H1 (cell line): ENCODE measurements at regions not wholly inside any gene's neighbourhood (a gene's known extent, or its start where the extent isn't known, plus 50 kb on each side); places are given as distances from the start of the nearest gene placed in this dataset.

Source experiments
- CTCF ChIA-PET: fragments of 300-600 bp; sonication (Branson Sonifier 250); formaldehyde crosslinking; loops from one replicate; lab custom pipeline; 2021; ENCODE audit not compliant: partially characterized antibody; lab: Charles Lee
- POLR2A ChIA-PET: fragments of 300-600 bp; sonication (Branson Sonifier 250); formaldehyde crosslinking; loops from one replicate; lab custom pipeline; 2021; ENCODE audit warnings: inconsistent platforms; ENCODE audit not compliant: partially characterized antibody; lab: Charles Lee
- DNase-seq, 2 experiments: peaks; one replicate each; pipeline versions ENCODE4 v3.0.0 to v3.0.0-alpha.2; 2010 to 2022; ENCODE audit warnings: low spot score in 2 of 2, low read depth in 1 of 2, mixed read lengths in 1 of 2
- FAIRE-seq: peaks from 2 replicates; lab custom pipeline; 2011; peaks lifted over from hg19 to GRCh38; lab: Jason Lieb, UNC
- H2AFZ ChIP-seq: 2 replicates; pipeline ENCODE4 v1.8.1; 2012; ENCODE audit warnings: low read length, inconsistent platforms
- H2AK5ac ChIP-seq: 2 replicates; pipeline ENCODE4 v1.6.1; 2013; ENCODE audit warnings: low read depth, low read length
- H2BK120ac ChIP-seq: replicated peaks from 2 replicates; pipeline ENCODE3; 2013; ENCODE audit warnings: low read depth, low read length, inconsistent platforms
- H2BK12ac ChIP-seq: 2 replicates; pipeline ENCODE4 v1.6.1; 2013; ENCODE audit warnings: low read depth, low read length
- H2BK15ac ChIP-seq: 2 replicates; pipeline ENCODE4 v1.6.1; 2013; ENCODE audit warnings: low read length
- H2BK20ac ChIP-seq: 2 replicates; pipeline ENCODE4 v1.6.1; 2013; ENCODE audit warnings: low read length
- H2BK5ac ChIP-seq: 2 replicates; pipeline ENCODE4 v1.6.1; 2013; ENCODE audit warnings: low read depth, low read length
- H3K14ac ChIP-seq: 2 replicates; pipeline ENCODE4 v1.6.1; 2013; ENCODE audit warnings: inconsistent platforms; ENCODE audit not compliant: insufficient read length
- H3K18ac ChIP-seq: 2 replicates; pipeline ENCODE4 v1.6.1; 2013; ENCODE audit warnings: low read length; ENCODE audit errors: extremely low read depth
- H3K23ac ChIP-seq: 2 replicates; pipeline ENCODE4 v1.6.1; 2013; ENCODE audit warnings: inconsistent platforms; ENCODE audit not compliant: insufficient read length
- H3K23me2 ChIP-seq: 2 replicates; pipeline ENCODE4 v1.6.1; 2013; ENCODE audit warnings: low read depth, low read length
- H3K27ac ChIP-seq: 2 replicates; pipeline ENCODE4 v1.6.1; 2011; ENCODE audit warnings: low read depth, low read length, inconsistent platforms
- H3K27me3 ChIP-seq, 4 experiments: replicated peaks in 1 of 4; 1 replicate in 1 of 4; 2 replicates in 3 of 4; pipeline versions ENCODE4 v1.6.1 to v1.8.1; 2011 to 2013; ENCODE audit warnings: low read length in 3 of 4, mild to moderate bottlenecking in 3 of 4, inconsistent platforms in 2 of 4, mixed read lengths in 2 of 4, moderate library complexity in 1 of 4; ENCODE audit not compliant: control insufficient read depth in 3 of 4, insufficient read depth in 3 of 4; ENCODE audit errors: extremely low read depth in 1 of 4
- H3K36me3 ChIP-seq, 4 experiments: 2 replicates each; pipeline versions ENCODE4 v1.6.1 to v1.8.1; 2011 to 2013; ENCODE audit warnings: mild to moderate bottlenecking in 4 of 4, low read length in 3 of 4, moderate library complexity in 2 of 4, control low read depth in 1 of 4, inconsistent platforms in 1 of 4; ENCODE audit not compliant: insufficient read depth in 4 of 4, control insufficient read depth in 2 of 4
- H3K4ac ChIP-seq: replicated peaks from 2 replicates; pipeline ENCODE3; 2013; ENCODE audit warnings: low read length, low read depth, mixed read lengths, inconsistent platforms; ENCODE audit not compliant: insufficient read length
- H3K4me1 ChIP-seq, 4 experiments: replicated peaks in 1 of 4; 1 replicate in 1 of 4; 2 replicates in 3 of 4; pipeline versions ENCODE4 v1.6.1 to v1.8.1; 2011 to 2013; ENCODE audit warnings: low read length in 3 of 4, inconsistent platforms in 2 of 4, mixed read lengths in 1 of 4; ENCODE audit not compliant: insufficient read depth in 4 of 4, control insufficient read depth in 3 of 4
- H3K4me2 ChIP-seq, 2 experiments: 2 replicates each; pipeline versions ENCODE4 v1.6.1 to v1.8.1; 2011 to 2013; ENCODE audit warnings: low read depth in 2 of 2, low read length in 2 of 2, control low read depth in 1 of 2, inconsistent platforms in 1 of 2, mild to moderate bottlenecking in 1 of 2; ENCODE audit not compliant: insufficient read depth in 1 of 2
- H3K4me3 ChIP-seq, 4 experiments: fragments of 200-600, 300-600 bp in 1 of 4; sonication (generic), shearing (Covaris generic), sonication (Bioruptor Twin) in 1 of 4; 2 replicates each; pipeline versions ENCODE4 v1.5.1 to v1.8.1; 2011 to 2016; ENCODE audit warnings: low read length in 4 of 4, low read depth in 3 of 4, control low read depth in 2 of 4, inconsistent platforms in 2 of 4, mild to moderate bottlenecking in 2 of 4, mixed read lengths in 1 of 4, moderate library complexity in 1 of 4; ENCODE audit not compliant: insufficient read depth in 2 of 4; ENCODE audit errors: extremely low read depth in 1 of 4
- H3K56ac ChIP-seq: replicated peaks from 2 replicates; pipeline ENCODE3; 2013; ENCODE audit warnings: low read depth, mild to moderate bottlenecking, mixed read lengths, low read length, inconsistent platforms; ENCODE audit not compliant: insufficient read length
- H3K79me1 ChIP-seq: 2 replicates; pipeline ENCODE4 v1.6.1; 2013; ENCODE audit warnings: low read depth, low read length, control low read depth
- H3K79me2 ChIP-seq, 2 experiments: 2 replicates each; pipeline versions ENCODE4 v1.6.1 to v1.8.1; 2012 to 2013; ENCODE audit warnings: low read length in 2 of 2, mild to moderate bottlenecking in 2 of 2, inconsistent platforms in 1 of 2; ENCODE audit not compliant: insufficient read depth in 2 of 2, control insufficient read depth in 1 of 2
- H3K9ac ChIP-seq, 4 experiments: replicated peaks in 1 of 4; 1 replicate in 1 of 4; 2 replicates in 3 of 4; pipeline versions ENCODE4 v1.6.1 to v1.8.1; 2011 to 2013; ENCODE audit warnings: low read depth in 3 of 4, low read length in 3 of 4, control low read depth in 2 of 4, mild to moderate bottlenecking in 2 of 4, moderate library complexity in 2 of 4, inconsistent platforms in 1 of 4; ENCODE audit errors: extremely low read depth in 1 of 4
- H3K9me3 ChIP-seq, 2 experiments: 2 replicates each; pipeline versions ENCODE4 v1.6.1 to v1.8.1; 2012 to 2013; ENCODE audit warnings: mild to moderate bottlenecking in 2 of 2, moderate library complexity in 2 of 2, control low read depth in 1 of 2, inconsistent platforms in 1 of 2, low read depth in 1 of 2, low read length in 1 of 2, mixed read lengths in 1 of 2; ENCODE audit not compliant: insufficient read depth in 2 of 2
- H4K20me1 ChIP-seq, 2 experiments: replicated peaks in 1 of 2; 2 replicates each; pipeline versions ENCODE3 to v1.8.1; 2011 to 2013; ENCODE audit warnings: inconsistent platforms in 2 of 2, low read length in 2 of 2, mild to moderate bottlenecking in 1 of 2; ENCODE audit not compliant: insufficient read depth in 2 of 2, control insufficient read depth in 1 of 2
- H4K5ac ChIP-seq: 2 replicates; pipeline ENCODE4 v1.6.1; 2013; ENCODE audit warnings: low read length, low read depth, mixed read lengths, inconsistent platforms; ENCODE audit not compliant: insufficient read length
- H4K8ac ChIP-seq: 2 replicates; pipeline ENCODE4 v1.8.0; 2013; ENCODE audit warnings: mild to moderate bottlenecking, moderate library complexity, low read length, inconsistent platforms; ENCODE audit not compliant: insufficient read depth; ENCODE audit errors: extremely low read depth
- H4K91ac ChIP-seq: replicated peaks from 2 replicates; pipeline ENCODE3; 2013; ENCODE audit warnings: low read length, mixed read lengths, inconsistent platforms; ENCODE audit not compliant: insufficient read length
- CHD2 ChIP-seq: IDR thresholded peaks from 2 replicates; pipeline ENCODE4 v1.6.1; 2012; ENCODE audit warnings: low read length, improper control_type of control experiment
- CTBP2 ChIP-seq: IDR thresholded peaks from 2 replicates; pipeline ENCODE4 v1.7.0; 2011; ENCODE audit warnings: borderline replicate concordance, mild to moderate bottlenecking, moderate library complexity, mixed read lengths, low read length; ENCODE audit not compliant: insufficient read depth, insufficient read length
- HDAC6 ChIP-seq: IDR thresholded peaks from one replicate; pipeline ENCODE4 v1.7.1; 2012; ENCODE audit warnings: low read depth, mild to moderate bottlenecking, inconsistent platforms, low read length, moderate library complexity
- JUN ChIP-seq: IDR thresholded peaks from 2 replicates; pipeline ENCODE4 v1.6.1; 2011; ENCODE audit warnings: low read depth, mild to moderate bottlenecking, improper control_type of control experiment, low read length
- POLR2A ChIP-seq, 2 experiments: IDR thresholded peaks; 1 replicate in 1 of 2; 2 replicates in 1 of 2; pipeline ENCODE4 v1.6.1; 2011; ENCODE audit warnings: low read depth in 2 of 2, low read length in 2 of 2, mild to moderate bottlenecking in 2 of 2; ENCODE audit errors: control extremely low read depth in 1 of 2
- POU5F1 ChIP-seq: IDR thresholded peaks from 2 replicates; pipeline ENCODE4 v1.6.1; 2011; ENCODE audit warnings: low read depth, mild to moderate bottlenecking, low read length, moderate library complexity
- SIN3A ChIP-seq, 2 experiments: IDR thresholded peaks in 1 of 2; conservative IDR thresholded peaks in 1 of 2; 2 replicates each; pipeline ENCODE4 v1.6.1; 2011 to 2012; ENCODE audit warnings: low read length in 2 of 2, improper control_type of control experiment in 1 of 2, low read depth in 1 of 2, mild to moderate bottlenecking in 1 of 2
- ZNF274 ChIP-seq: IDR thresholded peaks from 2 replicates; pipeline ENCODE4 v1.7.0; 2012; ENCODE audit warnings: low read length, borderline replicate concordance; ENCODE audit errors: extremely low read depth
- WGBS, 2 experiments: shearing (Covaris generic) in 1 of 2; methylation state at CpG; one replicate each; pipeline versions ENCODE4 v1.1.6 to v1.1.7; 2013 to 2015; ENCODE audit warnings: low lambda C conversion rate in 2 of 2, mixed read lengths in 2 of 2, inconsistent platforms in 1 of 2, low coverage in 1 of 2, missing lambda C conversion rate in 1 of 2; ENCODE audit not compliant: insufficient replicate concordance in 2 of 2, insufficient coverage in 1 of 2, insufficient read length in 1 of 2; ENCODE audit errors: extremely low coverage in 1 of 2, missing lambda C conversion rate in 1 of 2; 5-methylcytosine and 5-hydroxymethylcytosine counted together
- TF ChIP-seq, protein P1 (sequence below): IDR thresholded peaks from 2 replicates; pipeline ENCODE4 v1.6.1; 2011; ENCODE audit warnings: low read length, improper control_type of control experiment

GRCh38 chr6:156183678-156184077, 593.5 kb upstream of the ARID1B start:
- no peak overlapping the region for H3K4ac ChIP-seq
- ChIA-PET CTCF (no interaction called here), POLR2A (no interaction called here)
- no peak for DNase-seq
- WGBS, 2 experiments, result 78% methylated on average over 3 of the region's 3 CpGs; no CpG with 5 or more reads in 1 of the 2 experiments
- no peak overlapping the region for H2BK120ac ChIP-seq
- H2AFZ ChIP-seq, result no peak overlapping the region
- H3K27ac ChIP-seq, result no peak overlapping the region
- H2BK5ac ChIP-seq, result no peak overlapping the region
- H4K8ac ChIP-seq, result no peak overlapping the region
- no peaks in the 10 kb centered on the region for H3K36me3 ChIP-seq
- no peak overlapping the region for H2BK20ac ChIP-seq
- H4K20me1 ChIP-seq, result no peaks in the 10 kb centered on the region
- H3K9ac ChIP-seq, result no peak overlapping the region
- no peaks in the 10 kb centered on the region for H3K27me3 ChIP-seq
- no peak overlapping the region for H4K91ac ChIP-seq
- H3K9me3 ChIP-seq, result no peaks in the 10 kb centered on the region
- no peaks in the 10 kb centered on the region for H3K23me2 ChIP-seq
- no peak overlapping the region for H3K18ac ChIP-seq
- H4K5ac ChIP-seq, result no peak overlapping the region
- no peak overlapping the region for H3K4me2 ChIP-seq
- no peak for FAIRE-seq
- no peak overlapping the region for H3K23ac ChIP-seq
- H2BK15ac ChIP-seq, result no peak overlapping the region
- TF ChIP-seq, protein P1, sequence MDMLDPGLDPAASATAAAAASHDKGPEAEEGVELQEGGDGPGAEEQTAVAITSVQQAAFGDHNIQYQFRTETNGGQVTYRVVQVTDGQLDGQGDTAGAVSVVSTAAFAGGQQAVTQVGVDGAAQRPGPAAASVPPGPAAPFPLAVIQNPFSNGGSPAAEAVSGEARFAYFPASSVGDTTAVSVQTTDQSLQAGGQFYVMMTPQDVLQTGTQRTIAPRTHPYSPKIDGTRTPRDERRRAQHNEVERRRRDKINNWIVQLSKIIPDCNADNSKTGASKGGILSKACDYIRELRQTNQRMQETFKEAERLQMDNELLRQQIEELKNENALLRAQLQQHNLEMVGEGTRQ, result no peak
- TF ChIP-seq POU5F1, result no peak
- TF ChIP-seq HDAC6, result no peak
- no peak for TF ChIP-seq ZNF274
- TF ChIP-seq POLR2A (IDR thresholded peaks at IDR 0.05; ENCODE audit: control extremely low read depth in 1 of 2, low read depth in 2 of 2, low read length in 2 of 2), result no peak
- TF ChIP-seq CTBP2, result no peak
- no peak for TF ChIP-seq JUN
- TF ChIP-seq CHD2, result no peak
- no peak for TF ChIP-seq SIN3A (conservative IDR thresholded peaks at IDR 0.05 in 1 of 2, IDR thresholded peaks at IDR 0.05 in 1 of 2; ENCODE audit: low read depth in 1 of 2, low read length in 2 of 2)
- H3K14ac ChIP-seq, result no peak overlapping the region
- peaks cover 0 to 2% (median 0%) of the 10 kb centered on the region in 4 experiments; a peak in 1 of 7 replicates for H3K4me1 ChIP-seq
- H3K79me2 ChIP-seq, result no peaks in the 10 kb centered on the region
- H2AK5ac ChIP-seq, result no peak overlapping the region
- H3K56ac ChIP-seq, result no peak overlapping the region
- H2BK12ac ChIP-seq, result no peak overlapping the region
- H3K4me3 ChIP-seq, result no peak overlapping the region
- no peaks in the 10 kb centered on the region for H3K79me1 ChIP-seq
